ENCODE measurements at regions not wholly inside any gene's neighbourhood (a gene's known extent, or its start where the extent isn't known, plus 50 kb on each side); places are given as distances from the start of the nearest gene placed in this dataset.

- ChIA-PET CTCF (interaction anchor here (0.5 to 1.5 kb wide), 2 partner anchors 13 to 184 kb away, joined by 3 to 4 read pairs; no protein-coding TSS in a partner anchor), POLR2A (no interaction called here)
- no peak overlapping the region for H3K4me2 ChIP-seq
- under 1% methylated on average over 4 of the region's 4 CpGs for WGBS (ENCODE audit: low lambda C conversion rate)
- no peak overlapping the region for H3K4me3 ChIP-seq (ENCODE audit: low read depth in 2 of 2, low read length in 1 of 2)
- no peaks in the 10 kb centered on the region for H3F3A ChIP-seq (replicated peaks; ENCODE audit: insufficient read depth)
- no peaks in the 10 kb centered on the region for H3K79me2 ChIP-seq (ENCODE audit: insufficient read depth)
- H3K9me3 ChIP-seq = no peaks in the 10 kb centered on the region
- no peaks in the 10 kb centered on the region for H3K36me3 ChIP-seq (replicated peaks in 1 of 2; ENCODE audit: control insufficient read depth in 1 of 2, insufficient read depth in 2 of 2, low read length in 1 of 2)
- peaks cover 9% of the 10 kb centered on the region; the same call in 1 of the 2 replicates for H3K27me3 ChIP-seq (ENCODE audit: insufficient read depth)
- no peak for TF ChIP-seq RXRA (IDR thresholded peaks at IDR 0.05; ENCODE audit: borderline replicate concordance, low read depth)
- TF ChIP-seq, protein P1, sequence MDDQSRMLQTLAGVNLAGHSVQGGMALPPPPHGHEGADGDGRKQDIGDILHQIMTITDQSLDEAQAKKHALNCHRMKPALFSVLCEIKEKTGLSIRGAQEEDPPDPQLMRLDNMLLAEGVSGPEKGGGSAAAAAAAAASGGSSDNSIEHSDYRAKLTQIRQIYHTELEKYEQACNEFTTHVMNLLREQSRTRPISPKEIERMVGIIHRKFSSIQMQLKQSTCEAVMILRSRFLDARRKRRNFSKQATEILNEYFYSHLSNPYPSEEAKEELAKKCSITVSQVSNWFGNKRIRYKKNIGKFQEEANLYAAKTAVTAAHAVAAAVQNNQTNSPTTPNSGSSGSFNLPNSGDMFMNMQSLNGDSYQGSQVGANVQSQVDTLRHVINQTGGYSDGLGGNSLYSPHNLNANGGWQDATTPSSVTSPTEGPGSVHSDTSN (IDR thresholded peaks at IDR 0.05) = no peak
- TF ChIP-seq ELF1 (IDR thresholded peaks at IDR 0.05) = no peak
- TF ChIP-seq, protein P2, sequence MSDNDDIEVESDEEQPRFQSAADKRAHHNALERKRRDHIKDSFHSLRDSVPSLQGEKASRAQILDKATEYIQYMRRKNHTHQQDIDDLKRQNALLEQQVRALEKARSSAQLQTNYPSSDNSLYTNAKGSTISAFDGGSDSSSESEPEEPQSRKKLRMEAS (IDR thresholded peaks at IDR 0.05; ENCODE audit: low read depth) = no peak
- no peak for TF ChIP-seq NRF1 (IDR thresholded peaks at IDR 0.05; ENCODE audit: low read depth, low read length)
- TF ChIP-seq TEAD4 (IDR thresholded peaks at IDR 0.05; ENCODE audit: borderline replicate concordance, insufficient read depth) = no peak
- no peak for TF ChIP-seq FOXM1 (IDR thresholded peaks at IDR 0.05; ENCODE audit: low read depth)
- no peak for TF ChIP-seq MEF2A (IDR thresholded peaks at IDR 0.05; ENCODE audit: borderline replicate concordance, low read depth)
- TF ChIP-seq FOXJ3 (CRISPR knock-in tag; IDR thresholded peaks at IDR 0.05) = no peak
- no peak for TF ChIP-seq YY1 (IDR thresholded peaks at IDR 0.05; ENCODE audit: low read depth)
- TF ChIP-seq GABPA (IDR thresholded peaks at IDR 0.05; ENCODE audit: low read depth) = no peak
- TF ChIP-seq TAF1 (IDR thresholded peaks at IDR 0.05; ENCODE audit: borderline replicate concordance, low read depth, low read length) = no peak
- no peak for TF ChIP-seq IRF3 (IDR thresholded peaks at IDR 0.05; ENCODE audit: low read depth, low read length)
- TF ChIP-seq EP300 (IDR thresholded peaks at IDR 0.05; ENCODE audit: borderline replicate concordance in 1 of 2, low read depth in 1 of 2, low read length in 1 of 2) = no peak
- TF ChIP-seq RAD21 (IDR thresholded peaks at IDR 0.05; ENCODE audit: low read length) = no peak
- TF ChIP-seq USF2 (IDR thresholded peaks at IDR 0.05; ENCODE audit: borderline replicate concordance, low read depth, low read length) = no peak
- H2AFZ ChIP-seq (ENCODE audit: low read depth) = no peak overlapping the region
- DNase-seq = no peak
- H3K4me1 ChIP-seq (ENCODE audit: control insufficient read depth in 1 of 2, insufficient read depth in 2 of 2, low read depth in 1 of 2, low read length in 1 of 2) = no peaks in the 10 kb centered on the region
- no peak overlapping the region for H3K27ac ChIP-seq (ENCODE audit: low read depth in 2 of 2, low read length in 1 of 2)
- no peaks in the 10 kb centered on the region for H3K9me2 ChIP-seq
- H3K9ac ChIP-seq = no peak overlapping the region
- no peaks in the 10 kb centered on the region for H4K20me1 ChIP-seq (ENCODE audit: insufficient read depth)
Observed at GRCh38 chr13:21822029-21822428, 151.2 kb downstream of the FGF9 start.

DNA sequence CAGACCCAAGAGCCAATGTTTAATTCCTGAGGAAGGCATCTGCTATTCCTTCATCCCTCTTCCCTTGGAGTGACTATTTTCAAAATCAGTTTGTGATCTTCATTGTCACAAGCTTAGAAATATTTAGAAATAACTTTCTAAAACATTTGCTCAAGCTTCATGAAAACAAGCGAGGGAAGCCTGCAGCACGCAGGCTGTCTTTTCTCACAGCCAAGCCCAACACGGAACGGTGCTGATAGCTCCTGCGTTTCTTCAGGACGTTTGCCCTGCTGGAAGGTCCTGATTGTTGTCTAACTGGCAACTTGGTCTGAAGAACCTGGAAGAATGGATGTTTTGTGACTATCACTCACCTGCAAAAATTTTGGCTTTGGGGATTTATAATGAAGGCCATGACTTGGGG, 152.5 kb downstream of the FGF9 start:
- Histone ChIP-seq H3F3A (replicated peaks; ENCODE audit: insufficient read depth) (no peaks in the 10 kb centered on the region), H3K9ac (no peak overlapping the region), H3K4me1 (ENCODE audit: control insufficient read depth in 1 of 2, insufficient read depth in 2 of 2, low read depth in 1 of 2, low read length in 1 of 2) (no peaks in the 10 kb centered on the region), H3K79me2 (ENCODE audit: insufficient read depth) (no peaks in the 10 kb centered on the region), H3K9me2 (no peaks in the 10 kb centered on the region), H3K4me2 (no peak overlapping the region), H3K36me3 (replicated peaks in 1 of 2; ENCODE audit: control insufficient read depth in 1 of 2, insufficient read depth in 2 of 2, low read length in 1 of 2) (no peaks in the 10 kb centered on the region), H3K27me3 (ENCODE audit: insufficient read depth) (peaks cover 9% of the 10 kb centered on the region; the same call in 1 of the 2 replicates), H3K27ac (ENCODE audit: low read depth in 2 of 2, low read length in 1 of 2) (no peak overlapping the region), H2AFZ (ENCODE audit: low read depth) (no peak overlapping the region), H3K4me3 (ENCODE audit: low read depth in 2 of 2, low read length in 1 of 2) (no peak overlapping the region), H4K20me1 (ENCODE audit: insufficient read depth) (no peaks in the 10 kb centered on the region), H3K9me3 (no peaks in the 10 kb centered on the region)
- TF ChIP-seq MXI1 (IDR thresholded peaks at IDR 0.05; ENCODE audit: low read depth, low read length) (no peak), RAD21 (IDR thresholded peaks at IDR 0.05; ENCODE audit: low read length) (no peak), TAF1 (IDR thresholded peaks at IDR 0.05; ENCODE audit: borderline replicate concordance, low read depth, low read length) (no peak), RXRA (IDR thresholded peaks at IDR 0.05; ENCODE audit: borderline replicate concordance, low read depth) (no peak), CHD2 (IDR thresholded peaks at IDR 0.05; ENCODE audit: low read length, partially characterized antibody) (no peak), ELF1 (IDR thresholded peaks at IDR 0.05) (no peak)
- TF ChIP-seq, protein P1 (IDR thresholded peaks at IDR 0.05) = no peak
- CTCF ChIA-PET = no interaction called here
- POLR2A ChIA-PET = no interaction called here
- no peak for DNase-seq
- 13% methylated on average over 6 of the region's 6 CpGs for WGBS (ENCODE audit: low lambda C conversion rate)

Measured in SK-N-SH (cell line).